T follicular helper cell (primary cell): ENCODE measurements at regions not wholly inside any gene's neighbourhood (a gene's known extent, or its start where the extent isn't known, plus 50 kb on each side); places are given as distances from the start of the nearest gene placed in this dataset.
"Not testable (repeated sequence)": the region's sequence is repeated elsewhere in the genome, so short reads cannot be mapped to it uniquely, and the experiment has no call there.

Experiments
- DNase-seq: peaks from one replicate; pipeline ENCODE4 v3.0.0-alpha.2; 2020; ENCODE audit warnings: low read depth

DNA sequence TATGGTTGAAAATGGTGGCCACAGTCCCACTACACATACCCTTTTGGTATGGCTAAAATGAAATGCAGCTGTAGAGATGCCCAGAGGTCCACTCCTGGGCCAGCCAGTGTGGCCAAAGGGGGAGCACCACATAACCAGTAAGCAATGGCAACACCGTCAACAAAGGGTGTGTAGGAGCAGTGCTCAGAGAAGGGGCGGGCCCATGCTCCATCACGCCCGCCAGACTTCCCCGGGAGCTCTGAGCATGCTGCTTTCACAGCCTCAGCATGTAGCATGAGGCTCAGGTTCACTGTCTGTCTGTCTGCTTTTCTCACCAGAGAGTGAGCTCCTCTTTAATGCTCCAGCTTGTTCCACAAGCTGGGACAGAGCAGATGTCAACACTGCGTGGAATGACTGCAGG, 537.6 kb downstream of the MATN1 start:
- DNase-seq, result no peak

DNA sequence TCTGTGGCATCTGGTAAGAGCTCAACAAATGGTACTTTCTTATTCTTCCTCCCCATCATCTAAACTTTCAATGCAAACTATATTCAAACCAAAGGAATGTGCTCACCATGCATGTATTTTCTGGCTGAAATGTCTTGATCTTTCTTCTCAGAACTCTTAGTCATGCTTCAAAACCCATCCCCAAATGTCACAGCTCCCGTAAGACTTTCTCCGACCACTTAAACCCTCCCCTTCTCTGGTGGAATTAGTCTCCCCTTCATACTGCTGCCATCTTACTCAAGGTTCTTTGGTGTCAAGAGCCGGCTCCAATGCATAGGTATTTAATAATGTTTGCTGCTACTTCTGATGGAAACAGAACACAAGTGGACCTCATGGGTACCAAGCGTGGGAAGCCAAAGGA, 538.1 kb downstream of the MATN1 start:
- no peak for DNase-seq

DNA sequence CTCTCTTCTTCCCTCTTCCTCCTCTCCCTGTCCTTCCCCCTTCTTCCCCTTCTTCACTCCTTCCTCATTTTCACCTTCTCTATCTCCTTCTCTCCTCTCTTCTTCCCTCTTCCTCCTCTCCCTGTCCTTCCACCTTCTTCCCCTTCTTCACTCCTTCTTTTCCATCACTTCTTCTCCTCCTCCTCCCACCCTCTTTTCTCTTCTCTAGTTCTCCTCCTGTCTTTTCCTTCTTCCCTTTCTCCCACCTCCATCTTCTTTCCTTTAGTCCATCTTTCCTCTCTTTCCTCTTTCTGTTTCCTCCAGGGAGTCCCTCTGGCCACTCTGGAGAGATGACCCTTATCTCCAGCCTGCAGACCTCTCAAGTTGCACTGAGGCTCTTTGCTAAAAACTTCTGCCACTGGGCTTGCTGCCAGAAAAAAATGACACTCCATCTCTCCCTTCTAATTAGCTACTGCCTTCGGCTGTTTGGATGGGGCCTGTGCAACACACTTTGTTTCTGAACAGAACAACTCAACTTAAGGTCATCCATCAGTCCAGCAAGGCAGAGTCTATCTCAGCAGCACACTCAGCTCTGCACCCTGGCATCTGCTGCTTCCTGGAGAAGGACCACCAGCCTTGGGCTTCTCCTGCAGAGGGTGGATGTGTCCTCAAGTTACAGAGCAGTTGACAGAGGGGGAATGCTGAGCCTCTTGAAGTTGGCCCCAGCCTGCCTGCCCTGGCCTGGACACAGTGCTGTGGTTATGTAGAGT, 538.8 kb downstream of the MATN1 start:
- DNase-seq, result no peak

DNA sequence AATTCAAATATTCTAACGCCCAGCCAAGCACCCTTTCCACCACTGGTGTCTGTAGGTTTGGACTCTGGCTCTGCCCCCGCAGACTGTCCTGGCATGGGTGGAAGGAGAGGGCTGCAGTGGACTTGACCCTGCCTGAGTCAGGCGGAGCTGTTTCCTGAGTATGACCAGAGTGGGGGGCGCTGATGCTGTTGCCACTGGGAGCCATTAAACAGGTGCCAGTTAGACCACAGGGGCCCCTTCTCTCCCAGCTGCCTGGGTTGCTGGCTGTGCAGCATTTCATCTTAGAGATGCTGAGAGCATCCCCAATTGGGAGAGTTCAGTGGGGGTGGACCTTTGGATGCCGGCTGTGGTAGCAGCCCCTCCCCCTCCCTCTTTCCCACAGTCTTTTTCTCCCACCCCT, 539.5 kb downstream of the MATN1 start:
- DNase-seq, result no peak

DNA sequence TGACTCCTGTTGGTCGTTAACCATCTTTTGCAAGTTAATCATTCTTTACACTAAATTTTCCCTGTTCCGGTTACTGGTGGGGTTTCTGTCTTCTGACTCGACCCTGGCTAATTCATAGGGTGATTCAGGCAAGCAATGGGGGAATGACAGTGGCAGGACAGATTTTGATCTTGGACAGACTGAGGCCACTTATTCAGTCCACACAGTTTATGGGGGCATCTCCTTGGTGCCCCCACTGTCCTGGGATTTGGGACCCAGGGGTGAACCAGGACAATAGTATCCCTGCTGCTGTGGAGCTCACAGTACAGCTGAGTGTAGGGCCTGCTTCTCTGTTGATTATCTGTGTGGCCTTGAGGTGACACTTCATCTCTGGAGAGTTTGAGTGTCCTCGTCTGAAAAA, 540.4 kb downstream of the MATN1 start:
- no peak for DNase-seq

DNA sequence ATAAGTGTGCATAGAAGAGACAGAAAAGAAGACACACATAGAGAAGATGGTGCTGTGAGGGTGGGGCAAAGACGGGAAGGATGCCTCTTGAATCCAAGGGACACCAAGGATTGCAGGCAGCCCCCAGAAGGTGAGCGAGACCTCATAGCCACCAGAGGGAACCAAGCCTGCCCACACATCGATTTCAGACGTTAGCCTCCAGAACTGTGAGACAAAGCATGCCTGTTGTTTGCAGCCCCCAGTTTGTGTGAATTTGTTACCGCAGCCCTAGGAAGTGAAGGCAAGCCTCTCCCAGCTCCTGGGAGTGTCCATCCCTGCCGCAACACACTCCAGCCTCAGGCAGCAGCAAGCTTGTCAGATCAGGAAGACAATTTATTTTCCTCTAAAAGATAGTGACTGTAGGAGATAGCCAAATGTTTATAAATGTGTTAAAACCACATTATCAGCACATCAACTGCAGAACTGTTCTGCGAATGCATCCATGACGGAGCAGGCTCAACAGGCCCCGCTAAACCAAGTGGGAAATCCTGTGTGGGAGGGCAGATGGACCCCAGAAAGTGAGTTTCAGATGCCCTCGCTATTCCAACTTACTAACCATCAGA, 543.3 kb downstream of the MATN1 start:
- DNase-seq, result no peak

DNA sequence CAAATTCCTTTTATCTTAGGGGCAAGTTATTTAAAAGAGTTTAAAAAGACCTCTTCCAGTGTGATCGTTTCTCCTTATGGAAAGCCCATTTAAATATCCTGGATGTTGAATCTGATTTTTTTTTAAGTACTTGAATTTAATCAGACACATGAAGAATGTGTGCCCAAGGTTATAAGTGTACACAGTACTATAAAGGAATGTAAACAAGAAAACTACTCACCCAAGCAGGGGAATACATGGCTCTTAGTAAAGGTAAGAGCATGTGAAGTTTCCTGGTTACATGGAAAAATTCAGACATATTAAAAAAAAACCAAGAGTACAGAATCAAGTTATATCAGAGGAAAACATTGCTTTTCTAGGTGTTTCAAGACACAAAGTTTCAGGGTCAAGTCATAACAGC, 546.9 kb downstream of the MATN1 start:
- DNase-seq, result no peak

DNA sequence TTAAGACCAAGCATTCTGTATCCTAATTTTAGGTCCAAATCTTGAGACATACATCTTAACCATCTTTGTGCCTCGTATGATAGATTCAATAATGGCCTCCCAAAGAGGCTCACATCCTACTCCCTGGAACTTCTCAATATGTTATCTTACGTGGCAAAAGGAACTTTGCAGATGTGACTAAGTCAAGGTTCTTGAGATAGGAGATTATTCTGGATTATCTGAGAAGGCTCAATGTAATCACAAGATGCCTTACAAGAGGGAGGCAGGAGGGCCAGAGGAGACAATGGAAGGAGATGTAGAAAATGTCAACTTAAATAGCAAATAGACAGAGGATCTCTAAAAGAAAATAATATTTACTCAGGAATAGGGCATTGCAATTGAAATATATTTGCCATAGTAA, 548.9 kb downstream of the MATN1 start:
- DNase-seq, result no peak

DNA sequence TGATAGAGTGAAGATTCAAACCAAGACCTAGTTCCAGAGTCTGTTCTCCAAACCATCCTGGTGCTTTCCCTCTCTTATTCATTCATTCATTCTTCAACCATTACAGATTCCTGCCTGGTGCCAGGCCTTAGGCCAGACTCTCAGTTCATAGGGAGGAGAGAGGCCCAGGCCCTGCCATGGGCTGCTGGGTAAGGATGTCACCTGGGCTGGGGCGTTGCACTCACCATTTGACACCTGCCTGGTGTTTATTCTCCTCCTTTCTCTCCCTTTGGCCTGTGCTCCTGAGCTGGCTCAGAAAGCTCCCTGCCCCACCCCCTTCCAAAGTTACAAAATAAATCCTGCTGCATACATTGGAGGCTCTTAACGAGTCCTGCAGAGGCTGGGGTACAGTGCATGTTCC, 549.8 kb downstream of the MATN1 start:
- no peak for DNase-seq

DNA sequence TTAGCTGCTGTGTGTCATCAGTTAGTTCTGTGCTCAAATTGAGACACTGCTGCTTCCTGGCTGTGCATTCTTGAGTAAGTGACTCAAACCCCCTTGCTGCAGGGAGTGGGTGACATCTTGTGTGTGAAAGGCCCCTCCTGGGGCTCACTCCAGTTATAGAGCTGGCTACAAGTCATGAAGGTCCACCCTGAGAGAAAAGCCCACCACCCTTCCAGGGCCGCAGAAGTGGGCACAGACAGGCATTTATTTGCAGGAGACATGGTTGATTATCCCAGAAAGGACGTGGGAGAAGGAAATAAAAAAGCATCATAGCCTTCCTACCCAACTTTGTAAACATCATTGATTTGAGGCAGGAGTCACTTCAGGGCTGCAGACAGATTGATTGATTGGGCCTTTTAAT, 550.6 kb downstream of the MATN1 start:
- DNase-seq, result no peak

DNA sequence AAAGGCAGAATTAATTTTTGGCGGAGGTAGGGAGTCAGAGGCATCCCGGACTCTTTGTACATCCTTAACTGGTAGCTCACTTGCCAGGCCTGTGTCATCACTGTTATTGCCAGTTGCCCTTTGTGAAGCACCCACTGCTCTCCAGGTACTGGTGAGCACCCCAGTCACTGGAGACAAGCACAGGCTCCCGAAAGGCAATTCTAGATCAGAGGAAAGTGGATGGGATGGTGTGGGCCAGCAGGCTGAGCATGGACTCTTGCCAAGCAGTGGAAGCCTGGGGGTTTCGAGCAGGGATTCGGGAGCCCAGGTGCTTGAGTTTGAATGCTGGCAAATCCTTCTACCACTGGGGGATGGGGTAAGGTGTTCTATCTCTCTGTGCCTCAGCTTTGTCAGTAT, 551.1 kb downstream of the MATN1 start:
- DNase-seq, result no peak

DNA sequence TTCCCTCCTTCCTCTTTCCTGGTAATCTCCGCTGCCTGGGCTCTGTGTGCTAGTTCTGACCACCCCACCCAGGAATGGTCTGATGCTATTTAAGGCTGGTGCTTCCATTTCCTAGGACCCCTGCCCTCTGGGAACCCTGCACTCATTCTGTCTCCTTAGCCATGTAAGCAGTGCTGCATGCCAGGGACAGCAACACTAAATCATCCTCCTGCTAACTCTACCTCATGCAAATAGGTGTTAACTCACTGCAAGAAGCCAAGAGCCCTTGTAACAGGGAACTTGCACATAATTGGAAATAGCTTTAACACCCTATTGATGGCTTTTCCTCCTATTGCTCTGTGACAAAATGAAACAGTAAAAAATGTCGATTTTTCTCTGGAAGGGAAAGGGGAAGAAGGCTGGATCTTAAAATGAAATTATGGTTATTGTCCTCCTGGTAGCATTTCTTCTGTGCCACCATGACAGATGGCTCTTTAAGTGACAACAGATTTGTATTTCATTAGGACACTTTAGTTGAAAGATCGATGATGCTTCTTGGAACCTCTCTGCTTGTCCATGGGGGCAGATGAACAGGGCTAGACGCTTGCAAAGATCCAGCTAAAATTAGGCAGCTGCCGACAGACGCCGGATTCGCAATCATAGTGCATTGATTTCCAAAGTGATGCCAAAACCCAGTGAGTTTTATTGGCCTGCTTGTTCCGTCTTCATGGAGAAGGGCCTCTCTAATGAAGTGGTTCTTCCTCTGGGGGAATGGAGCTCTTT, 551.7 kb downstream of the MATN1 start:
- no peak for DNase-seq

DNA sequence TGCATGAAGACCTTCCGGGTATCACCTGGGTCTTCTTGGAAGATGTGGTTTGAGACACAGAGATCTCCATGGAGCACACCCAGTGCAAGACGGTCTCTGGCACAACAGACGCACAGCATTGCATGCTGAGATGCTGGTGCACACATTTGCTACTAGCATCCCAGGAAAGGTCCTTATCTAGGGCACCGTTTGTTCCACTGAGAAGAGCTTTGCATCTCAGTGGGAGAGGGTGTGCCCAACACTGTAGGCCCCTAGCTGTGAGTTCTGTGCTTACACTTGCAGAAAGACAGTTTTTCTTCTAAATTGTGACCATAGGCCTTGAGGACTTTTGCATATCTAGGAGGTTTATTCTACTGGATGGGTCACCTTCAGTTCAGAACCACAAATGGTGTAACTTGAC, 554.1 kb downstream of the MATN1 start:
- DNase-seq, result no peak

DNA sequence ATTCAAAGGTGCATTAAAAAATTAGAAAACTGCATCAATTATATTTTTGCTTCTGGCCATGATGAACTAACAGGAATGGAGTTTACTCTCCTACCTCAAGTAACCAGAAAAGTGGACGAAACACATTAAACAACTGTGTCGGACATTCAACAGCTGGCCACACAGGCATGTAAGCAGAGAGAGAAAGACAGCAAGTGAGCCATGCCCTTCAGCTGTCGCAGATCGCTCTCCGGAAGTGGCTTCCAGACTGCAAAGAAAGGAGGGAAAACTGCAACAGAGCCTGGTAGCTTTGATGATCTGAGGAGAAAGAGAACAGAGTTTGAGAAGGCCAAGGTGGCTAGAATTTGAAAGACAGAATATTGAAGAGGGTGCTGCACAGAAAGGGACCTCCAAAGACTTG, 557.2 kb downstream of the MATN1 start:
- DNase-seq, result no peak

DNA sequence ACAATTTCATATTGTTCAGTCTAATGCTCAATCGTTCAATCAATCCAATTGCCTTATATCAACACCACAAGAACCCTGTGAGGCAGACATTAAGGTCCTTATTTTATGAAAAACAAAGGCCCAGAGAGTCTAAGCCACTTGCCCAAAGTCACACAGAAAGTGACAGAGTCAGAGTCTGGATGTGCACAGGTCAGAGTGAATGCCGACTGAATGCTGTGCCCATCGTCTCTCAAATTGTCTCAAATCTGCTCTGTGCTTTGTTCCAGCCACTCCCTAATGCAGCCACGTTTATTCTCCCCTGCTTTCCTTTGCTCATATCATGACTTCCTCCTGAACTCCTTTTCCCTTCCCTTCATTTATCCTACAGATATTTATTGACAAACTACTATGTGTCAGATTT, 558.3 kb downstream of the MATN1 start:
- DNase-seq, result no peak

DNA sequence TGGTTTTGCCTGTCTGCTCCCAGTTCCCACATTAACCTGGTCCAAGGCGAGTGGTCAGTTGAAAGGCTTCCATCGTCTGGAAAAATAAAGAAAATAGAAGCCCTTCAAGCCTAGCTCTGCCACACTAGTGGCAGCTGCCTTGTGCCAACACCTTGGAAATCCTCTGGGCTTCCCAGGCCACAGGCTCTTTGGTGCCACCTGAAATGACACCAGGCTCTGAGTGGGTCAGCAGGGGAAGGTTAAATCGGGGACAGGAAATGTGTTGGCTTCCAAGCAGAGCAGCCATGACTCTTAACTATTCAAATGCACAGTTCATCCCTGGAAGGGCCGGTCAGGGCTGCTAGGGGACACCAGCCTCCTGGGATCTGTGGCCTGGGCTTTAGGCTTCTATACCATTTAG, 558.7 kb downstream of the MATN1 start:
- DNase-seq, result no peak

DNA sequence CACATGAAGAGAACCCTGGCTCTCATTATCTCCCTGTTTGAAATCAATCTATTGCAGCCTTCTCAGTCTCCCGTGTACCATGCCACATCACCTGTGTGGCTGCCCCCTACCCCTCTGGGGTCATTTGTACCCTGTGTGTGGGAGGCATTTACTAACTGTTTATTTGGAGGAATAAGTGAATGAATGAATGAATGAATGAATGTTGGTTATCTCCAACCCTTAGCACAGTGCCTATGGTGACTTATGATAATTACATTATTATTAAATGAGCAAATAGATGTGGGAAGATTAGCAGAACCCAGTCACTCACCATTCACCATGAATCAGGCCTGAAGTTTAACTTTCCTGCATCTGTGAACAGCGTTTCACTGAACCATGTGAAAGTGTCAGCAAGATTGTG, 560.8 kb downstream of the MATN1 start:
- DNase-seq, result no peak

DNA sequence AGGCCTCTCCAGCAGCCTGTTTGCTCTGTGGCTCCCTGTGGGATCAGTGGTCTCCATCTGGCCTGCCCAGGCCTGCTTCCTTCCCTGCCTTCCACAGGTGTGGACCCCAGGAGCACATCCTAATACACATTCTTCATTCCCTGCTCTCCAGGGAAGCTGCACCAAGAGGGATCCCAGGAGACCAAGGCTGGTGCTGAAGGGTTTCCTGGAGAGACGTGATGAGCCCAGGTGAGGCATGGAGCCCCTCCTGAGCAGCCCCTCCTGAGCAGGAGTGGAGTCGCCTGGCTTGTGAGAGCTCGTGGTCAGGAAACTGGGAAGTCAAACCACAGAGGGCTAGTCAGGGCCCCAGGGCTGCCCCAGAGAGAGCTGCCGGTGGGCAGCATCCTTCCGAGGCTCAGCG, 561.4 kb downstream of the MATN1 start:
- DNase-seq, result no peak

DNA sequence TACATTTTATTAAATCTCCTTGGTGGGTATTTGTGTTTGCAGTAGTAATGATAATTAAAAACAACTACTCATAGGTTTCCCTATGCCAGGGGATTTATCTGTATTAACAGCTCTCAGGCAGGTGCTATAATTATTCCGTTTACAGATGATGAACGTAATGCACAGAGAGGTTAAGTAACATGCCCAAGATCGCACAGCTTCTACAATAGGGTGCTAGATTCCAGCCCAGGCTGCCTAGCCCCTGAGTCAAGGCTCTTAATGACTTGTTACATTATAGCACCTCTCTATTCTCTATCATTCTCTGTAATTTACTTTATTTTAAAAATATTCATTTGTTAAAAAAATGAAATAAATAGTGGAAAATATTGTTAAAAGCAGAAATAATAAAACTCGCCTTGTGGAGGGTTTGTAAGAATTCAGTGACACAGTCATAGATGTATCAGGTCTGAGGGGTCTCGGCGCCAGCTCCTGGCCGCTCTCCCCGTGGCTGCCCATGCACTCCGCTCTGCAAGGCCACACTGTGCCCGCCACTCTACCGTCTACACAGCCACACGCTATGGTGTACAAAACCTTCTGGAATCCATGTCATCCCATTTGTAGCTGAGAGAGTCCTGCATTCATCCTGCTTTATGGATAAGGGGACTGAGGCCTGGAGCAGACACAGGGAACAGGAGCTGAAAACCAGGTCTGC, 562.2 kb downstream of the MATN1 start:
- no peak for DNase-seq

DNA sequence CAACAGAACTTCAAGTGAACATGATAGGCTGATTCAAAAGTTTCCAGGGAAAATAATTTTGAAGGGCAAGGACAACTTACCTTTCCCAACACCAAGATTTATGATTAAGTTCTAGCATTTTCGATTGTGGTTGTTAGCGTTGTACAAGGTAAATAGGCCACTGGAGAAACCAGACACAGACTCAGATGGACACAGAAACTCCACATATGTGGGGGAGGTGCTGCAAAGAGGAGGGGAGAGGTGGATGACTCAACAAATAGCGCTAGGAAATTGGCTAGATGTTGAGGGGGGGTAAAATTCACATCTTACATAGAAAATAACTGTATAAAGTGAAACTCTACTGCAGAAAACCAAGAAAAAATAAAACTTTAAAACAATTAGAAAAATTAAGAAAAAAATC, 564.4 kb downstream of the MATN1 start:
- no peak for DNase-seq

DNA sequence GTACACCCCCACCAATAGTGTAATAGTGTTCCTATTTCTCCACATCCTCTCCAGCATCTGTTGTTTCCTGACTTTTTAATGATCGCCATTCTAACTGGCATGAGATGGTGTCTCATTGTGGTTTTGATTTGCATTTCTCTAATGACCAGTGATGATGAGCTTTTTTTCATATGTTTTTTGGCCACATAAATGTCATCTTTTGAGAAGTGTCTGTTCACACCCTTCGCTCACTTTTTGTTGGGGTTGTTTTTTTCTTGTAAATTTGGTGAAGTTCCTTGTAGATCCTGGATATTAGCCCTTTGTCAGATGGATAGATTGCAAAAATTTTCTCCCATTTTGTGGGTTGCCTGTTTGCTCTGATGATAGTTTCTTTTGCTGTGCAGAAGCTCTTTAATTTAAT, 567.7 kb downstream of the MATN1 start:
- DNase-seq, result not testable (repeated sequence)

DNA sequence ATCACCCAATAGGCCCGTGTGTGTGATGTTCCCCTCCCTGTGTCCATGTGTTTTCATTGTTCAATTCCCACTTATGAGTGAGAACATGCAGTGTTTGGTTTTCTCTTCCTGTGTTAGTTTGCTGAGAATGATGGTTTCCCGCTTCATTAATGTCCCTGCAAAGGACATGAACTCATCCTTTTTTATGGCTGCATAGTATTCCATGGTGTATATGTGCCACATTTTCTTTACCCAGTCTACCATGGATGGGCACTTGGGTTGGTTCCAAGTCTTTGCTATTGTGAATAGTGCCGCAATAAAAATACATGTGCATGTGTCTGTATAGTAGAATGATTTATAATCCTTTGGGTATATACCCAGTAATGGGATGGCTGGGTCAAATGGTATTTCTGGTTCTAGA, 568.1 kb downstream of the MATN1 start:
- DNase-seq, result not testable (repeated sequence)
